ENCODE measurements at regions not wholly inside any gene's neighbourhood (a gene's known extent, or its start where the extent isn't known, plus 50 kb on each side); places are given as distances from the start of the nearest gene placed in this dataset.
"Not testable (repeated sequence)": the region's sequence is repeated elsewhere in the genome, so short reads cannot be mapped to it uniquely, and the experiment has no call there.

DNA sequence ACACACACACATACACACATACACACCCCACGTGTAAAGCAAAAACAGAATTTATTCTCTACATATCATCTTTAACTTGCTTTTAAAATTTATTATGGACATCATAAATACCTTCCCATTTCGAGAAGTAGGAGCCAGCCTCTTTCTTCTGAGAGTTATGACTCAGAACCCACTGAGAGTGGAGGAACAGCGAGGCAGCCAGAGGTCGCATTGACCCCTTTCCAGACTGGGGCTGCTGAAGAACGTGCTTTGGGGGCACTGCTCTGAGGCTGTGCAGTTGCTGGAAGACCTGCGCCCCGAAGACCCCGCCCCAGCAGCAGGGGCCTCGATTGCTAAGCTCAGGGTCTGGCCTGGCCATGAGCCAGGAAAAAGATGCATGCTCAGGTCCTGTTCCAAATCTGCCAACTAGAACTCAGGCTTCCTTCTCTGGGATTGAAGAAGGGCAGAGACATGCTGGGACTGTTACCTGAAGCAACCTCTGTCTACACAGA, 133.8 kb upstream of the TWIST2 start:
- no peak overlapping the region for H3K4me3 ChIP-seq (ENCODE audit: low read depth, low read length)
- no peaks in the 10 kb centered on the region for H3K36me3 ChIP-seq (ENCODE audit: insufficient read depth, low read length)
- no peak overlapping the region for H3K27ac ChIP-seq (ENCODE audit: low read depth, low read length)
- H3K27me3 ChIP-seq (ENCODE audit: insufficient read depth, low read length), result peaks cover 20% of the 10 kb centered on the region
- H3K79me2 ChIP-seq (ENCODE audit: control insufficient read depth, insufficient read depth, low read length, unreplicated experiment), result no peaks in the 10 kb centered on the region
- H3K4me1 ChIP-seq (ENCODE audit: control insufficient read depth, insufficient read depth, low read length, unreplicated experiment), result no peaks in the 10 kb centered on the region
- no peak overlapping the region for H2AFZ ChIP-seq (ENCODE audit: low read length, unreplicated experiment)

DNA sequence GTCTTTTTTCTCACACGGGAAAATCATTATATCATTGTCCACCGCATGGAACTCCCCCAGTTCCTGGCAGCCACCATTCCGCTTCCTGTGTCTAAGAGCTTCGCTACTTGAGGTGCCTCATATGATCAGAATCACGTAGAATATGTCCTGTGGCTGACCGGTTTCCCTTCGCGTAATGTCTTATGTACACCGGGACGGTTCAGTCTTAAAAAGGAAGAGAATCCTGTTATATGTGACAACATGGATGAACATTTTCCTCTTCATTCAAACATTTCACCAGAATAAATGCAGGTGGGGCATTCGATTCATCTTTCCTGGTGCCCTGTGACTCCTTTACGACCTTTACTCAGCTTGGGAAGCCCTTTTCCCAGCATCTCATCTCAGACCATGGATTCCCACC, 131.7 kb upstream of the TWIST2 start:
- no peak overlapping the region for H3K27ac ChIP-seq (ENCODE audit: low read depth, low read length)
- H3K27me3 ChIP-seq (ENCODE audit: insufficient read depth, low read length), result peaks cover 14% of the 10 kb centered on the region; the same call in 1 of the 2 replicates
- H3K4me3 ChIP-seq (ENCODE audit: low read depth, low read length), result no peak overlapping the region
- H3K79me2 ChIP-seq (ENCODE audit: control insufficient read depth, insufficient read depth, low read length, unreplicated experiment), result no peaks in the 10 kb centered on the region
- no peak overlapping the region for H2AFZ ChIP-seq (ENCODE audit: low read length, unreplicated experiment)
- H3K36me3 ChIP-seq (ENCODE audit: insufficient read depth, low read length), result no peaks in the 10 kb centered on the region
- H3K4me1 ChIP-seq (ENCODE audit: control insufficient read depth, insufficient read depth, low read length, unreplicated experiment), result no peaks in the 10 kb centered on the region

DNA sequence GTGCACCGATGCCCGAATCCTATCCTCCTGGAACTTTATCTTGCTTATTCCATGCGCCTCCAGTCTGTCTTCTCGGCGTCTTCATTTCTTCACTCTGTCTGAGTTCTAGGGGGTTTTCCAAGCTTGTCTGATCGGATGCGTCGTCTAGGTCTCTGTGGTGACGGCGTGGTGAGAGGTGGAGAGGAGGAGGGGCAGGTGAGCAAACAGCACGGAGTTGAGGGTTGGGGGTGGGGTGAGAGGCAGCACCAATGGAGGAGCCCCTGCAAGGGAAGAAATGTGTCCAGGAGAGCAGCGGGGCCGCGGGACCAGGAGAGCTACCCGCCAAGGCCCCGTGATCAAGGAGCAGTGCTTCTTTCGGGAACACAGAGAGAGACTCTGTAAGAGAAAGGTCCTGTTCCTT, 131.3 kb upstream of the TWIST2 start:
- no peak overlapping the region for H2AFZ ChIP-seq (ENCODE audit: low read length, unreplicated experiment)
- no peak overlapping the region for H3K4me3 ChIP-seq (ENCODE audit: low read depth, low read length)
- H3K27ac ChIP-seq (ENCODE audit: low read depth, low read length), result no peak overlapping the region
- peaks cover 16% of the 10 kb centered on the region; the same call in 1 of the 2 replicates for H3K27me3 ChIP-seq (ENCODE audit: insufficient read depth, low read length)
- no peaks in the 10 kb centered on the region for H3K79me2 ChIP-seq (ENCODE audit: control insufficient read depth, insufficient read depth, low read length, unreplicated experiment)
- H3K36me3 ChIP-seq (ENCODE audit: insufficient read depth, low read length), result no peaks in the 10 kb centered on the region
- no peaks in the 10 kb centered on the region for H3K4me1 ChIP-seq (ENCODE audit: control insufficient read depth, insufficient read depth, low read length, unreplicated experiment)

DNA sequence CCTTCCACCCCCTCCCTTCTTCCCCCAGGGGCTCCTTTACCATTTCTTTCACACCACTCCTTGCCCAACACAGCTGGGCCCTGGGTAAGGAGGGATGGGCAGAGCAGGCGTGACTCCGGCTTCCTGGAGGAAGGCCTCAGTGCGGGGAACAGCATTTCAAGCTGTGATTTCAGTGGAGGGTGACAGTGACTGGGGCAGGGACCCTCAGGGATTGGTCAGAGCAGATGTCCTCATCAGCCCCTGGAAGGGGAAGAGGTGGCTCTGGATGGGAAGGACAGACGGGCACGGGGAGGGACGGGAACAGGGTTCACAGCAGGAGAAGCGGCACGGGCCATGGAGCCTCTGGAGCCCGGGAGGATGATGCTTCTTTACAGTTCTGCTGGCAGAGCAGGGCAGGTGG, 130.8 kb upstream of the TWIST2 start:
- peaks cover 11% of the 10 kb centered on the region; the same call in 1 of the 2 replicates for H3K27me3 ChIP-seq (ENCODE audit: insufficient read depth, low read length)
- no peak overlapping the region for H2AFZ ChIP-seq (ENCODE audit: low read length, unreplicated experiment)
- H3K36me3 ChIP-seq (ENCODE audit: insufficient read depth, low read length), result no peaks in the 10 kb centered on the region
- no peak overlapping the region for H3K4me3 ChIP-seq (ENCODE audit: low read depth, low read length)
- H3K79me2 ChIP-seq (ENCODE audit: control insufficient read depth, insufficient read depth, low read length, unreplicated experiment), result no peaks in the 10 kb centered on the region
- H3K27ac ChIP-seq (ENCODE audit: low read depth, low read length), result no peak overlapping the region
- H3K4me1 ChIP-seq (ENCODE audit: control insufficient read depth, insufficient read depth, low read length, unreplicated experiment), result no peaks in the 10 kb centered on the region

DNA sequence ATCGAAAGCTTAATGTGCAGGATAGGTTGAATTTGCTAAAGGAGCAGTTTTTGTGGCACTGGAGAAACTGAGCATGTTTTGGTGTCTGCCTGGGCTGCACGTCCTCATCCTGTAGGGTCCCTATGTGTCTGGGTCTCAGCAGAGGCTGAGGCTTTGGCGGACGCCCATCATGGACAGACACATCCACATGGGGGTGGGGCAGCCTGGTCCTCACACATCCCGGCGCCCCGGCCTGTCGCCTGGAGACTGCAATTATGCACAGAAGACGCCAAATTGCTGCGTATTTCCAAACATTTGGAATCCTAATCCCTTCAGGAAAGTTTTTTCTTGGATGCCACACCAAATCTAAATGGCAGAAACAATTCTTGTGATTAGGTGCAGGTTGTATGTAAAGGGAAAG, 128.2 kb upstream of the TWIST2 start:
- H3K36me3 ChIP-seq (ENCODE audit: insufficient read depth, low read length), result no peaks in the 10 kb centered on the region
- no peaks in the 10 kb centered on the region for H3K79me2 ChIP-seq (ENCODE audit: control insufficient read depth, insufficient read depth, low read length, unreplicated experiment)
- H2AFZ ChIP-seq (ENCODE audit: low read length, unreplicated experiment), result no peak overlapping the region
- H3K4me1 ChIP-seq (ENCODE audit: control insufficient read depth, insufficient read depth, low read length, unreplicated experiment), result no peaks in the 10 kb centered on the region
- H3K27ac ChIP-seq (ENCODE audit: low read depth, low read length), result no peak overlapping the region
- no peak overlapping the region for H3K4me3 ChIP-seq (ENCODE audit: low read depth, low read length)
- H3K27me3 ChIP-seq (ENCODE audit: insufficient read depth, low read length), result 0 out of 2 replicates have a peak, but pooled peaks cover 5% of the 10 kb centered on the region

DNA sequence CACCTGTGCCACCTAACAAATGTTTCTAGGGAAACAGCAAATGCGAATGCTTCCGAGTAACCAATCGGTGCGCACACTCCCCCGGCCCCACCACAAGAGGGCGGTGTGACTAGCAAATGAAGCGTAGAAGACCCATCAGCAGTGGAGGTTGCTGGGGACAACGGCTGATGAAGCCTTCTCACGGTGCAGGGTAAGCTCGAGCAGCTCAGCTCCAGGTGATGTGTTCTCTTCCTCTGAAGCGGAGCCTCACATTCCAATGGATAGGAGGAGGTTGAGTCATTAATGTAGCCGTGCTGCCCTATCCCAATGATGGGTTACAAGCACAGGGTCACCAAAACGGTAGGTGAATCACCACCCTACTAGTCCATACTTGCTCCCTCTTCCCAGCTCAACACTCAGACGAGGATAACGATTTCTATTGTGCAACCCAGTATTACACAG, 127.6 kb upstream of the TWIST2 start:
- Histone ChIP-seq H3K79me2 (ENCODE audit: control insufficient read depth, insufficient read depth, low read length, unreplicated experiment) (no peaks in the 10 kb centered on the region), H3K36me3 (ENCODE audit: insufficient read depth, low read length) (no peaks in the 10 kb centered on the region), H3K27me3 (ENCODE audit: insufficient read depth, low read length) (0 out of 2 replicates have a peak, but pooled peaks cover 5% of the 10 kb centered on the region), H2AFZ (ENCODE audit: low read length, unreplicated experiment) (no peak overlapping the region), H3K4me1 (ENCODE audit: control insufficient read depth, insufficient read depth, low read length, unreplicated experiment) (no peaks in the 10 kb centered on the region), H3K27ac (ENCODE audit: low read depth, low read length) (no peak overlapping the region), H3K4me3 (ENCODE audit: low read depth, low read length) (no peak overlapping the region)

DNA sequence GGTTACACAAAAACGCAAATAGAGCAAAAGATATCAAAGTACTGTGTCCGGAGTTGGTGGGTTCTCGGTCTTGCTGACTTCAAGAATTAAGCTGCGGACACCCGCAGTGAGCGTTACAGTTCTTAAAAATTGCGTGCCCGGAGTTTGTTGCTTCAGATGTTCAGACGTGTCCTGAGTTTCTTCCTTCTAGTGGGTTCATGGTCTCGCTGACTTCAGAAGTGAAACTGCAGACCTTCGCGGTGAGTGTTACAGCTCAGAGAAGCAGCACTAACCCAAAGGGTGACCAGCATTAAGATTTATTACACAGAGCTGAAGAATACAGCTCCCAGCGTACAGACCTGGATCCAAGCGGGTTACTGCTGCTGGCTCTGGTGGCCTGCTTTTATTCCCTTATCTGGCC, 125.7 kb upstream of the TWIST2 start:
- Histone ChIP-seq H3K27me3 (ENCODE audit: insufficient read depth, low read length) (0 out of 2 replicates have a peak, but pooled peaks cover 5% of the 10 kb centered on the region), H2AFZ (ENCODE audit: low read length, unreplicated experiment) (no peak overlapping the region), H3K36me3 (ENCODE audit: insufficient read depth, low read length) (no peaks in the 10 kb centered on the region), H3K27ac (ENCODE audit: low read depth, low read length) (no peak overlapping the region), H3K4me3 (ENCODE audit: low read depth, low read length) (no peak overlapping the region), H3K79me2 (ENCODE audit: control insufficient read depth, insufficient read depth, low read length, unreplicated experiment) (no peaks in the 10 kb centered on the region), H3K4me1 (ENCODE audit: control insufficient read depth, insufficient read depth, low read length, unreplicated experiment) (no peaks in the 10 kb centered on the region)

DNA sequence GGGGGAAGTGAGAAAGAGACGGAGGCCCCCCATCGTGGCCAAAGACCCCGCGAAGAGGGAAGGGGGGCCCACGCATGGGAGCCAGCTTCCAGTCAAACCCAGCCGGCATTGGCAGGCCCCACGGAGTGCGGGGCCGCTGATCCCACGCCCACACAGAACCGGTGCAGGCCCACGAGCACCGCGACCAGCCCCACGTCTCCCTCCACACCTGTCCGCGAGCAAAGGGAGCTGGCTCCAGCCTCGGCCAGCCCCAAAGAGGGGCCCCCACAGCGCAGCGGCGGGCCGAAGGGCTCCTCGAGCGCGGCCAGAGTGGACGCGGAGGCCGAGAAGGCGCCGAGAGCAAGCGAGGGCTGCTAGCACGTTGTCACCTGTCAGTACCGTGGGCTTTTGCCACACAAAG, 125.0 kb upstream of the TWIST2 start:
- H3K4me1 ChIP-seq (ENCODE audit: control insufficient read depth, insufficient read depth, low read length, unreplicated experiment), result peaks cover 3% of the 10 kb centered on the region
- H3K4me3 ChIP-seq (ENCODE audit: low read depth, low read length), result no peak overlapping the region
- H3K27ac ChIP-seq (ENCODE audit: low read depth, low read length), result no peak overlapping the region
- no peak overlapping the region for H2AFZ ChIP-seq (ENCODE audit: low read length, unreplicated experiment)
- no peaks in the 10 kb centered on the region for H3K79me2 ChIP-seq (ENCODE audit: control insufficient read depth, insufficient read depth, low read length, unreplicated experiment)
- no peaks in the 10 kb centered on the region for H3K36me3 ChIP-seq (ENCODE audit: insufficient read depth, low read length)
- H3K27me3 ChIP-seq (ENCODE audit: insufficient read depth, low read length), result 0 out of 2 replicates have a peak, but pooled peaks cover 5% of the 10 kb centered on the region

DNA sequence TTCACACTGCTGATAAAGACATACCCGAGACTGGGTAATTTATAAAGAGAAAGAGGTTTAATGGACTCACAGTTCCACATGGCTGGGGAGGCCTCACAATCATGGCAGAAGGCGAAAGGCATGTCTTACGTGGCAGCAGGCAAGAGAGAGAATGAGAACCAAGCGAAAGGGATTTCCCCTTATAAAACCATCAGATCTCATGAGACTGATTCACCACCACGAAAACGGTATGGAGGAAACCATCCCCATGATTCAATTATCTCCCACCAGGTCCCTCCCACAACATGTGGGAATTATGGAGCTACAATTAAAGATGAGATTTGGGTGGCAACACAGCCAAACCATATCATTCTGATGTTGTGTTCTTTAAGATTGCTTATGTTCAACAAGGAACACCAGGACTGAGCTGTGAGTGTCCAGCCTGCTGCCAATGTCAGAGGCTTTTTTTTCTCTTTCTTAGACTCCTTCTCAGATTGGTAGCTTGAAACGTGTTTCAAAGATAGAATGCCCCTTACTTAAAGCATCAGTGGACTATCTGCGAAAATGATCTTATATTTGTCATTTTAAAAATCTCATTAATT, 124.1 kb upstream of the TWIST2 start:
- H3K27me3 ChIP-seq (ENCODE audit: insufficient read depth, low read length); H3K4me3 ChIP-seq (ENCODE audit: low read depth, low read length); H3K79me2 ChIP-seq (ENCODE audit: control insufficient read depth, insufficient read depth, low read length, unreplicated experiment); H3K36me3 ChIP-seq (ENCODE audit: insufficient read depth, low read length); H3K27ac ChIP-seq (ENCODE audit: low read depth, low read length); H2AFZ ChIP-seq (ENCODE audit: low read length, unreplicated experiment): not testable (repeated sequence)
- H3K4me1 ChIP-seq (ENCODE audit: control insufficient read depth, insufficient read depth, low read length, unreplicated experiment), result peaks cover 12% of the 10 kb centered on the region

DNA sequence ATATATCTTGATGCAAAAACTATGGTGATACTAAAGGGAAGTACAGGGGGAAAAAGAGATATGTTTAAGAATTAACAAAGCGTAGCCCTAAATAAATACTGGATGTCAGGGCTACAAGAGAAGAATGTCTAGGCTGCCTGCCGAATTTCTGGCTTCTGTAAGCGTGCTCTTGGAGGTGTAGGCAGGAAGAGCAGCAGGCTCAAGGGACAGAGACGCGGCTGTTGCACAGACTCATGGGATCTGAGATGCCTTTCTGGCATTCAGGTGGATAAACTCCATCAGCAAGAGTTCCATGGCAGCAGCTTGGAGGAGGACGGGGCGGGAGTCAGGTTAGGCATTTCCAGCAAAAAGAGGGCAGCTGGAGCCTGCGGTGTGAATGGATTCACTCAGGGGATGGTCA, 123.2 kb upstream of the TWIST2 start:
- no peak overlapping the region for H2AFZ ChIP-seq (ENCODE audit: low read length, unreplicated experiment)
- H3K27me3 ChIP-seq (ENCODE audit: insufficient read depth, low read length), result 0 out of 2 replicates have a peak, but pooled peaks cover 5% of the 10 kb centered on the region
- peaks cover 17% of the 10 kb centered on the region for H3K4me1 ChIP-seq (ENCODE audit: control insufficient read depth, insufficient read depth, low read length, unreplicated experiment)
- no peak overlapping the region for H3K27ac ChIP-seq (ENCODE audit: low read depth, low read length)
- no peaks in the 10 kb centered on the region for H3K79me2 ChIP-seq (ENCODE audit: control insufficient read depth, insufficient read depth, low read length, unreplicated experiment)
- H3K4me3 ChIP-seq (ENCODE audit: low read depth, low read length), result no peak overlapping the region
- H3K36me3 ChIP-seq (ENCODE audit: insufficient read depth, low read length), result no peaks in the 10 kb centered on the region

DNA sequence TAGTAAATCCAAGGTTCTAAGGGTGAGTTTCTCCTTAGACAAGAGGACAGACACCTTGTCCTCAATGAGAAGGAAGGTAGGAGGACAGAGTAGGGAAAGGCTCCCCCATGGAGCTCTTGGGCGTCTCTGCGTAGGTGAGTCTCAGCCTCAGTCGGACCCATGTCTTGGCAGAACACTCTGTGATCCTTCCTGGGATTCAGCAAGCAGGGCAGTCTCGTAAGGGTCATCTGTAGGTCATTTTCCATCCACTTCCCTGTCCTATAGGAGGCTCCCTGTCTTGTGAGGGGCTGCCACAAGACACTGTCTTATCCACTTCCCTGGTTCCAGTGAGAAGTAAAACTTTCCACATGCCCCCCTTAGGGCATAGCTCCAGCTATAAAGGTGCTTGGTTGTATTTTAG, 122.6 kb upstream of the TWIST2 start:
- Histone ChIP-seq H3K27me3 (ENCODE audit: insufficient read depth, low read length) (0 out of 2 replicates have a peak, but pooled peaks cover 5% of the 10 kb centered on the region), H3K4me3 (ENCODE audit: low read depth, low read length) (no peak overlapping the region), H3K36me3 (ENCODE audit: insufficient read depth, low read length) (no peaks in the 10 kb centered on the region), H3K4me1 (ENCODE audit: control insufficient read depth, insufficient read depth, low read length, unreplicated experiment) (peaks cover 17% of the 10 kb centered on the region), H3K79me2 (ENCODE audit: control insufficient read depth, insufficient read depth, low read length, unreplicated experiment) (no peaks in the 10 kb centered on the region), H2AFZ (ENCODE audit: low read length, unreplicated experiment) (no peak overlapping the region), H3K27ac (ENCODE audit: low read depth, low read length) (no peak overlapping the region)

Data from ACC112 (cell line).